Loucy (cell line): ENCODE measurements at regions not wholly inside any gene's neighbourhood (a gene's known extent, or its start where the extent isn't known, plus 50 kb on each side); places are given as distances from the start of the nearest gene placed in this dataset.

Experiments used
- H2AFZ ChIP-seq: fragments of 200-600 bp; sonication (generic); 2 replicates; pipeline ENCODE4 v1.6.0; 2016; ENCODE audit warnings: antibody characterized with exemption, mild to moderate bottlenecking, low read length, moderate library complexity
- H3F3A ChIP-seq: fragments of 200-600 bp; 2 replicates; pipeline ENCODE4 v1.6.0; 2016; ENCODE audit warnings: antibody characterized with exemption, low read depth, mild to moderate bottlenecking
- H3K27me3 ChIP-seq: fragments of 200-600 bp; sonication (generic); 2 replicates; pipeline ENCODE4 v1.6.1; 2014; ENCODE audit warnings: low read length, mild to moderate bottlenecking; ENCODE audit not compliant: insufficient read depth, poor library complexity, severe bottlenecking
- H3K36me3 ChIP-seq: fragments of 200-600 bp; sonication (generic); 2 replicates; pipeline ENCODE4 v1.6.1; 2016; ENCODE audit warnings: low read length; ENCODE audit not compliant: insufficient read depth
- H3K4me1 ChIP-seq: fragments of 200-600 bp; sonication (generic); 2 replicates; pipeline ENCODE4 v1.5.1; 2014; ENCODE audit warnings: low read length, mild to moderate bottlenecking; ENCODE audit not compliant: insufficient read depth, poor library complexity, severe bottlenecking
- H3K4me2 ChIP-seq: fragments of 200-600 bp; sonication (generic); 2 replicates; pipeline ENCODE4 v1.6.0; 2014; ENCODE audit warnings: antibody characterized with exemption, low read length, low read depth, mild to moderate bottlenecking; ENCODE audit not compliant: poor library complexity, severe bottlenecking
- H3K4me3 ChIP-seq: fragments of 200-600 bp; sonication (generic); 2 replicates; pipeline ENCODE4 v1.5.1; 2014; ENCODE audit warnings: low read length, mild to moderate bottlenecking, mixed read lengths; ENCODE audit not compliant: poor library complexity, severe bottlenecking
- H3K79me2 ChIP-seq: fragments of 200-600 bp; sonication (generic); 2 replicates; pipeline ENCODE4 v1.6.1; 2014; ENCODE audit warnings: low read length; ENCODE audit not compliant: insufficient read depth
- H3K9ac ChIP-seq: fragments of 200-600 bp; sonication (generic); 2 replicates; pipeline ENCODE4 v1.6.0; 2014; ENCODE audit warnings: mild to moderate bottlenecking, low read depth, low read length, moderate library complexity; ENCODE audit not compliant: poor library complexity, severe bottlenecking
- H3K9me2 ChIP-seq: fragments of 200-600 bp; sonication (generic); replicated peaks from 2 replicates; pipeline ENCODE4 v1.6.1; 2016; ENCODE audit warnings: low read depth, low read length, mixed read lengths
- H3K9me3 ChIP-seq: fragments of 200-600 bp; sonication (generic); 2 replicates; pipeline ENCODE4 v1.6.1; 2014; ENCODE audit warnings: mild to moderate bottlenecking, antibody characterized with exemption, low read length, low read depth; ENCODE audit not compliant: insufficient read depth
- H4K20me1 ChIP-seq: fragments of 200-600 bp; sonication (generic); 2 replicates; pipeline ENCODE4 v1.6.0; 2014; ENCODE audit warnings: antibody characterized with exemption, low read length, mild to moderate bottlenecking; ENCODE audit not compliant: insufficient read depth, poor library complexity, severe bottlenecking
- CTCF ChIP-seq: fragments of 200-600 bp; sonication (generic); conservative IDR thresholded peaks from 2 replicates; pipeline ENCODE4 v1.5.1; 2014; ENCODE audit warnings: mild to moderate bottlenecking, antibody characterized with exemption, low read length
- EZH2phosphoT487 ChIP-seq: fragments of 200-600 bp; IDR thresholded peaks from 2 replicates; pipeline ENCODE4 v1.6.1; 2018; ENCODE audit warnings: antibody characterized with exemption, mild to moderate bottlenecking, moderate library complexity, borderline replicate concordance

DNA sequence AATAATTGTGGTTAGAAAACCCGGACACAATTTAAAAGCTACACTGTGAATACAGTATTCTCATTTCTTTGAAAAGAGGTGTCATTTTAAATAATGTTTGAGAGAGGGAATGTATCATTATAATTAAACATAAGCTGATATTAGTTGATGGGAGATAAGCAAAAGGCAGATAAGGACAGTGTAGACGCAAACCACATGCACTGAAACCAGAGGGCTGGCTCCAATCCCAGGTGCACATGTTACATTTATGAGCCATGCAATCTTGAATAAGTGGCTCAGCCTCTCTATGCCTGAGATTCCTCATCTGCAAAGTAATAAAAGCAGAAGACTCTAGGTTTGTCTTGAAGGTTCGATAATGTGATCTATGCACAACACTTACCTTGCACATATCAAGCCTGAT is 238.7 kb downstream of the EFNB2 start:
- no peaks in the 10 kb centered on the region for H3K27me3 ChIP-seq
- no peaks in the 10 kb centered on the region for H3F3A ChIP-seq
- no peaks in the 10 kb centered on the region for H4K20me1 ChIP-seq
- no peaks in the 10 kb centered on the region for H3K9me2 ChIP-seq
- TF ChIP-seq EZH2phosphoT487 (no peak), CTCF (no peak)
- no peak overlapping the region for H3K9ac ChIP-seq
- H2AFZ ChIP-seq, result no peak overlapping the region
- no peaks in the 10 kb centered on the region for H3K4me1 ChIP-seq
- no peaks in the 10 kb centered on the region for H3K9me3 ChIP-seq
- no peak overlapping the region for H3K4me2 ChIP-seq
- no peak overlapping the region for H3K4me3 ChIP-seq
- H3K79me2 ChIP-seq, result no peaks in the 10 kb centered on the region
- H3K36me3 ChIP-seq, result no peaks in the 10 kb centered on the region

DNA sequence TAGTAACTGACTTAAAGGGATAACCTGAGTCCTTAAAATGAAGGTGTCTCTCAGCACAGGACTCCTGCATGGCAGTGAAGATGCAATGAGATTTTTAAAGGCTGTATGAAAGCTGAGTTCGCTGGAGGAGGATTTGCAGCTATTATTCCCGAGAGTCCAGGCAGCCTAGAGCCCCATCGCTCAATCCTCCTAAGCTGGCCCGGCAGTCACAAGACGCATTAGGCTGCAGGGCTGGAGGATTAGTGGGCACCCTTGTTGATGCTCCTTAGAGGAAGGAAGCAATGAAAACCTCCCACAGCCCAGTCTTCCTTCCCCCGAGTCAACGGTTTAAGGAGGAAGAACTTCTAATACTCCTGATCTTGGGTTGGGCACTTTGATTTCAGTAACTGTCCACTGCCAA is 239.5 kb downstream of the EFNB2 start:
- no peaks in the 10 kb centered on the region for H4K20me1 ChIP-seq
- no peak overlapping the region for H3K4me3 ChIP-seq
- H3K36me3 ChIP-seq, result no peaks in the 10 kb centered on the region
- H3K9ac ChIP-seq, result no peak overlapping the region
- H3K27me3 ChIP-seq, result no peaks in the 10 kb centered on the region
- no peak overlapping the region for H3K4me2 ChIP-seq
- H3K4me1 ChIP-seq, result no peaks in the 10 kb centered on the region
- no peaks in the 10 kb centered on the region for H3K79me2 ChIP-seq
- no peak overlapping the region for H2AFZ ChIP-seq
- no peaks in the 10 kb centered on the region for H3K9me2 ChIP-seq
- no peaks in the 10 kb centered on the region for H3F3A ChIP-seq
- no peaks in the 10 kb centered on the region for H3K9me3 ChIP-seq
- TF ChIP-seq CTCF (no peak), EZH2phosphoT487 (no peak)

- H3K36me3 ChIP-seq, result no peaks in the 10 kb centered on the region
- H3K79me2 ChIP-seq, result no peaks in the 10 kb centered on the region
- no peak for TF ChIP-seq EZH2phosphoT487
- no peak for TF ChIP-seq CTCF
- no peak overlapping the region for H2AFZ ChIP-seq
- no peak overlapping the region for H3K9ac ChIP-seq
- no peaks in the 10 kb centered on the region for H3K4me1 ChIP-seq
- H3K27me3 ChIP-seq, result no peaks in the 10 kb centered on the region
- no peaks in the 10 kb centered on the region for H3K9me3 ChIP-seq
- no peaks in the 10 kb centered on the region for H3F3A ChIP-seq
- no peaks in the 10 kb centered on the region for H4K20me1 ChIP-seq
- no peak overlapping the region for H3K4me3 ChIP-seq
- no peaks in the 10 kb centered on the region for H3K9me2 ChIP-seq
- no peak overlapping the region for H3K4me2 ChIP-seq
Measured at GRCh38 chr13:106291006-106291405, 244.5 kb downstream of the EFNB2 start.
